ENCODE measurements at regions not wholly inside any gene's neighbourhood (a gene's known extent, or its start where the extent isn't known, plus 50 kb on each side); places are given as distances from the start of the nearest gene placed in this dataset.

GRCh38 chr3:166731701-166732100 lies 648.4 kb downstream of the ZBBX start:
- TF ChIP-seq, protein P1, sequence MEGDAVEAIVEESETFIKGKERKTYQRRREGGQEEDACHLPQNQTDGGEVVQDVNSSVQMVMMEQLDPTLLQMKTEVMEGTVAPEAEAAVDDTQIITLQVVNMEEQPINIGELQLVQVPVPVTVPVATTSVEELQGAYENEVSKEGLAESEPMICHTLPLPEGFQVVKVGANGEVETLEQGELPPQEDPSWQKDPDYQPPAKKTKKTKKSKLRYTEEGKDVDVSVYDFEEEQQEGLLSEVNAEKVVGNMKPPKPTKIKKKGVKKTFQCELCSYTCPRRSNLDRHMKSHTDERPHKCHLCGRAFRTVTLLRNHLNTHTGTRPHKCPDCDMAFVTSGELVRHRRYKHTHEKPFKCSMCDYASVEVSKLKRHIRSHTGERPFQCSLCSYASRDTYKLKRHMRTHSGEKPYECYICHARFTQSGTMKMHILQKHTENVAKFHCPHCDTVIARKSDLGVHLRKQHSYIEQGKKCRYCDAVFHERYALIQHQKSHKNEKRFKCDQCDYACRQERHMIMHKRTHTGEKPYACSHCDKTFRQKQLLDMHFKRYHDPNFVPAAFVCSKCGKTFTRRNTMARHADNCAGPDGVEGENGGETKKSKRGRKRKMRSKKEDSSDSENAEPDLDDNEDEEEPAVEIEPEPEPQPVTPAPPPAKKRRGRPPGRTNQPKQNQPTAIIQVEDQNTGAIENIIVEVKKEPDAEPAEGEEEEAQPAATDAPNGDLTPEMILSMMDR (conservative IDR thresholded peaks at IDR 0.05 in 1 of 2, IDR thresholded peaks at IDR 0.05 in 1 of 2; ENCODE audit: low read depth in 1 of 2, low read length in 2 of 2), result no peak
- TF ChIP-seq EZH2 (IDR thresholded peaks at IDR 0.05; ENCODE audit: low read length, missing control alignments), result no peak
